Retinal pigment epithelial cell (primary cell): ENCODE measurements at regions not wholly inside any gene's neighbourhood (a gene's known extent, or its start where the extent isn't known, plus 50 kb on each side); places are given as distances from the start of the nearest gene placed in this dataset.

Experiments
- DNase-seq: peaks from one replicate; pipeline ENCODE4 v3.0.0-alpha.2; 2010; ENCODE audit warnings: low read depth
- H3K4me3 ChIP-seq: 2 replicates; pipeline ENCODE4 v1.5.1; 2011; ENCODE audit warnings: mild to moderate bottlenecking, low read length, control low read depth, moderate library complexity
- CTCF ChIP-seq: conservative IDR thresholded peaks from 2 replicates; pipeline ENCODE4 v1.5.1; 2011; ENCODE audit warnings: low read depth, low read length, control low read depth, inconsistent platforms

- H3K4me3 ChIP-seq: no peak overlapping the region
- no peak for TF ChIP-seq CTCF
- DNase-seq: no peak
Measured at GRCh38 chr5:99109894-99110293, 181.1 kb upstream of the CHD1 start.

- no peak for DNase-seq
- no peak overlapping the region for H3K4me3 ChIP-seq
- no peak for TF ChIP-seq CTCF
Measured at GRCh38 chr5:99105216-99105615, 176.4 kb upstream of the CHD1 start.

GRCh38 chr5:99104538-99105132 lies 175.8 kb upstream of the CHD1 start:
- peak; percentile 50 for TF ChIP-seq CTCF
- no peak overlapping the region for H3K4me3 ChIP-seq
- no peak for DNase-seq

- no peak for DNase-seq
- no peak for TF ChIP-seq CTCF
- no peak overlapping the region for H3K4me3 ChIP-seq
Measured at GRCh38 chr5:99102073-99102697, 173.4 kb upstream of the CHD1 start.

GRCh38 chr5:99099691-99100090 lies 170.9 kb upstream of the CHD1 start:
- H3K4me3 ChIP-seq: no peak overlapping the region
- DNase-seq: no peak
- no peak for TF ChIP-seq CTCF

GRCh38 chr5:99089822-99090549 lies 161.2 kb upstream of the CHD1 start:
- TF ChIP-seq CTCF: no peak
- no peak overlapping the region for H3K4me3 ChIP-seq
- DNase-seq: no peak

GRCh38 chr5:99088309-99088708 lies 159.5 kb upstream of the CHD1 start:
- TF ChIP-seq CTCF: no peak
- H3K4me3 ChIP-seq: no peak overlapping the region
- DNase-seq: no peak
